IMR-90 (cell line): ENCODE measurements at regions not wholly inside any gene's neighbourhood (a gene's known extent, or its start where the extent isn't known, plus 50 kb on each side); places are given as distances from the start of the nearest gene placed in this dataset.

Experiments used
- ATAC-seq: fragments of 200-7000 bp; cut with Tn5 transposase; 2 replicates; pipeline ENCODE4 v1.9.1; 2020; ENCODE audit warnings: low read depth, mild to moderate bottlenecking, moderate library complexity
- BruUV-seq: library from RNA; stranded (reverse); fragments of 400-500 nt; replicated peaks from 2 replicates; lab custom pipeline; 2021; lab: Mats Ljungman, UMichigan
- CTCF ChIA-PET: fragments of 300-600 bp; formaldehyde crosslinking; extraction: SDS; loops from one replicate; lab custom pipeline; 2021; ENCODE audit warnings: antibody characterized with exemption; lab: Yijun Ruan, JAX
- POLR2A ChIA-PET: fragments of 300-600 bp; sonication (Branson Sonifier 250); formaldehyde crosslinking; loops from one replicate; lab custom pipeline; 2022; ENCODE audit warnings: antibody characterized with exemption; ENCODE audit not compliant: unreplicated experiment; lab: Charles Lee
- DNase-seq: peaks from one replicate; pipeline ENCODE4 v3.0.0; 2013
- H2AFZ ChIP-seq: replicated peaks from 2 replicates; pipeline ENCODE3; 2013; ENCODE audit warnings: low read length, mild to moderate bottlenecking; ENCODE audit not compliant: poor library complexity
- H2AK5ac ChIP-seq: 2 replicates; pipeline ENCODE4 v1.6.1; 2013; ENCODE audit warnings: low read depth, low read length, inconsistent platforms
- H2AK9ac ChIP-seq: replicated peaks from 2 replicates; pipeline ENCODE3; 2013; ENCODE audit warnings: mild to moderate bottlenecking, low read depth, low read length, moderate library complexity; ENCODE audit not compliant: poor library complexity
- H2BK120ac ChIP-seq: 2 replicates; pipeline ENCODE4 v1.6.1; 2013; ENCODE audit warnings: low read depth, low read length, inconsistent platforms
- H2BK15ac ChIP-seq: 3 replicates; pipeline ENCODE4 v1.6.1; 2013; ENCODE audit warnings: low read depth, low read length, inconsistent platforms
- H2BK20ac ChIP-seq: 2 replicates; pipeline ENCODE4 v1.6.1; 2013; ENCODE audit warnings: low read depth, mild to moderate bottlenecking, inconsistent platforms, low read length, moderate library complexity
- H2BK5ac ChIP-seq: 2 replicates; pipeline ENCODE4 v1.6.1; 2013; ENCODE audit warnings: mild to moderate bottlenecking, low read depth, low read length, inconsistent platforms; ENCODE audit not compliant: poor library complexity, severe bottlenecking
- H3K14ac ChIP-seq: replicated peaks from 2 replicates; pipeline ENCODE4 v1.6.1; 2013; ENCODE audit warnings: low read depth, low read length, inconsistent platforms
- H3K18ac ChIP-seq: 2 replicates; pipeline ENCODE4 v1.6.1; 2013; ENCODE audit warnings: low read depth, low read length, control low read depth
- H3K23ac ChIP-seq: 2 replicates; pipeline ENCODE4 v1.6.1; 2013; ENCODE audit warnings: low read depth, low read length, inconsistent platforms
- H3K27ac ChIP-seq: 2 replicates; pipeline ENCODE4 v1.5.1; 2013; ENCODE audit warnings: mild to moderate bottlenecking, control low read depth, low read length; ENCODE audit not compliant: insufficient read depth
- H3K27me3 ChIP-seq: 2 replicates; pipeline ENCODE4 v1.6.1; 2013; ENCODE audit warnings: low read length; ENCODE audit not compliant: control insufficient read depth, insufficient read depth
- H3K36me3 ChIP-seq: 2 replicates; pipeline ENCODE4 v1.6.1; 2013; ENCODE audit warnings: low read length, mixed read lengths; ENCODE audit not compliant: control insufficient read depth, insufficient read depth
- H3K4ac ChIP-seq: 2 replicates; pipeline ENCODE4 v1.6.1; 2013; ENCODE audit warnings: low read depth, low read length, inconsistent platforms
- H3K4me1 ChIP-seq: 2 replicates; pipeline ENCODE4 v1.6.1; 2013; ENCODE audit warnings: low read length, mixed read lengths; ENCODE audit not compliant: control insufficient read depth, insufficient read depth
- H3K4me2 ChIP-seq: 2 replicates; pipeline ENCODE4 v1.6.1; 2013; ENCODE audit warnings: low read depth, mild to moderate bottlenecking, control low read depth, low read length, moderate library complexity
- H3K4me3 ChIP-seq: 2 replicates; pipeline ENCODE4 v1.5.1; 2013; ENCODE audit warnings: low read depth, mild to moderate bottlenecking, control low read depth, low read length, moderate library complexity; ENCODE audit not compliant: insufficient read depth
- H3K56ac ChIP-seq: 2 replicates; pipeline ENCODE4 v1.6.1; 2013; ENCODE audit warnings: low read length, inconsistent platforms; ENCODE audit not compliant: insufficient read depth; ENCODE audit errors: extremely low read depth
- H3K79me1 ChIP-seq, 2 experiments: 2 replicates each; pipeline ENCODE4 v1.6.1; 2013; ENCODE audit warnings: low read length in 2 of 2, inconsistent platforms in 1 of 2, low read depth in 1 of 2
- H3K9ac ChIP-seq: 2 replicates; pipeline ENCODE4 v1.6.1; 2013; ENCODE audit warnings: low read depth, low read length, control low read depth
- H3K9me1 ChIP-seq: 2 replicates; pipeline ENCODE4 v1.6.1; 2013; ENCODE audit warnings: low read length, inconsistent platforms; ENCODE audit not compliant: insufficient read depth
- H3K9me3 ChIP-seq: 2 replicates; pipeline ENCODE4 v1.6.1; 2013; ENCODE audit warnings: low read length; ENCODE audit not compliant: control insufficient read depth, insufficient read depth
- H4K20me1 ChIP-seq: 2 replicates; pipeline ENCODE4 v1.6.1; 2013; ENCODE audit warnings: low read length, inconsistent platforms; ENCODE audit not compliant: insufficient read depth
- H4K5ac ChIP-seq: 2 replicates; pipeline ENCODE4 v1.6.1; 2013; ENCODE audit warnings: mild to moderate bottlenecking, low read depth, low read length, control low read depth
- H4K8ac ChIP-seq, 2 experiments: 2 replicates each; pipeline ENCODE4 v1.6.1; 2013; ENCODE audit warnings: low read depth in 2 of 2, low read length in 2 of 2, control low read depth in 1 of 2, inconsistent platforms in 1 of 2
- H4K91ac ChIP-seq: 2 replicates; pipeline ENCODE4 v1.6.1; 2013; ENCODE audit warnings: low read depth, low read length, inconsistent platforms; ENCODE audit not compliant: insufficient read depth
- BHLHE40 ChIP-seq: fragments of 150-350 bp; IDR thresholded peaks from 2 replicates; pipeline ENCODE4 v1.6.1; 2016; ENCODE audit warnings: mild to moderate bottlenecking, low read depth, low read length
- CEBPB ChIP-seq: IDR thresholded peaks from 2 replicates; pipeline ENCODE4 v1.6.1; 2012; ENCODE audit warnings: low read depth, low read length, improper control_type of control experiment
- CHD1 ChIP-seq: IDR thresholded peaks from 2 replicates; pipeline ENCODE4 v1.6.1; 2012; ENCODE audit warnings: low read depth, low read length, improper control_type of control experiment
- CTCF ChIP-seq: conservative IDR thresholded peaks from 2 replicates; pipeline ENCODE4 v1.5.1; 2012; ENCODE audit warnings: mild to moderate bottlenecking, low read depth, low read length, improper control_type of control experiment
- ELK1 ChIP-seq: fragments of 150-350 bp; IDR thresholded peaks from 2 replicates; pipeline ENCODE4 v1.6.1; 2016; ENCODE audit warnings: low read depth, mild to moderate bottlenecking, low read length, moderate library complexity, borderline replicate concordance
- FOS ChIP-seq: fragments of 150-350 bp; IDR thresholded peaks from 2 replicates; pipeline ENCODE4 v1.6.1; 2016; ENCODE audit warnings: low read depth, low read length
- MAFK ChIP-seq: IDR thresholded peaks from 2 replicates; pipeline ENCODE4 v1.6.1; 2012; ENCODE audit warnings: low read depth, low read length, improper control_type of control experiment
- MAZ ChIP-seq: IDR thresholded peaks from 2 replicates; pipeline ENCODE4 v1.6.1; 2012; ENCODE audit warnings: low read depth, mild to moderate bottlenecking, low read length, improper control_type of control experiment, moderate library complexity, borderline replicate concordance
- MXI1 ChIP-seq: IDR thresholded peaks from 2 replicates; pipeline ENCODE4 v1.6.1; 2012; ENCODE audit warnings: low read depth, mild to moderate bottlenecking, low read length, moderate library complexity, borderline replicate concordance
- NFE2L2 ChIP-seq: fragments of 150-350 bp; IDR thresholded peaks from 2 replicates; pipeline ENCODE4 v1.6.1; 2016; ENCODE audit warnings: low read depth, mild to moderate bottlenecking, low read length
- POLR2A ChIP-seq: IDR thresholded peaks from 2 replicates; pipeline ENCODE4 v1.6.1; 2012; ENCODE audit warnings: mild to moderate bottlenecking, low read depth, low read length
- RAD21 ChIP-seq: IDR thresholded peaks from 2 replicates; pipeline ENCODE4 v1.6.1; 2012; ENCODE audit warnings: low read length, improper control_type of control experiment
- RCOR1 ChIP-seq: IDR thresholded peaks from 2 replicates; pipeline ENCODE4 v1.6.1; 2012; ENCODE audit warnings: mild to moderate bottlenecking, low read length, improper control_type of control experiment; ENCODE audit not compliant: insufficient replicate concordance
- RFX5 ChIP-seq: IDR thresholded peaks from 2 replicates; pipeline ENCODE4 v1.8.0; 2012; ENCODE audit warnings: low read depth, mild to moderate bottlenecking, low read length, moderate library complexity
- SMC3 ChIP-seq: fragments of 150-350 bp; IDR thresholded peaks from 2 replicates; pipeline ENCODE4 v1.6.1; 2016; ENCODE audit warnings: low read depth, mild to moderate bottlenecking, antibody characterized with exemption, low read length, moderate library complexity
- USF2 ChIP-seq: fragments of 150-350 bp; IDR thresholded peaks from 2 replicates; pipeline ENCODE4 v1.6.1; 2017; ENCODE audit warnings: mild to moderate bottlenecking, antibody characterized with exemption, low read length, low read depth
- WGBS, 2 experiments: methylation state at CpG; one replicate each; pipeline versions ENCODE4 v1.1.5 to v1.1.7; 2013; ENCODE audit warnings: missing lambda C conversion rate in 2 of 2; ENCODE audit not compliant: insufficient read length in 1 of 2; ENCODE audit errors: extremely low coverage in 2 of 2; 5-methylcytosine and 5-hydroxymethylcytosine counted together
- dilution Hi-C: fragments of 300-500 bp; cut with HindIII; formaldehyde crosslinking; loops from one replicate; pipeline ENCODE4 v1.14.3; 2018; ENCODE audit warnings: low sequenced_read_pairs; ENCODE audit not compliant: unreplicated experiment
- in situ Hi-C: fragments of 300-500 bp; cut with MboI; formaldehyde crosslinking; loops from 3 replicates; pipeline ENCODE4 v1.14.3; 2019; ENCODE audit warnings: low sequenced_read_pairs, inconsistent platforms, mixed read lengths
- intact Hi-C: fragments of 100-400 bp; cut with micrococcal nuclease; formaldehyde crosslinking; loops from 2 replicates; pipeline ENCODE4 v1.10.0; 2022

DNA sequence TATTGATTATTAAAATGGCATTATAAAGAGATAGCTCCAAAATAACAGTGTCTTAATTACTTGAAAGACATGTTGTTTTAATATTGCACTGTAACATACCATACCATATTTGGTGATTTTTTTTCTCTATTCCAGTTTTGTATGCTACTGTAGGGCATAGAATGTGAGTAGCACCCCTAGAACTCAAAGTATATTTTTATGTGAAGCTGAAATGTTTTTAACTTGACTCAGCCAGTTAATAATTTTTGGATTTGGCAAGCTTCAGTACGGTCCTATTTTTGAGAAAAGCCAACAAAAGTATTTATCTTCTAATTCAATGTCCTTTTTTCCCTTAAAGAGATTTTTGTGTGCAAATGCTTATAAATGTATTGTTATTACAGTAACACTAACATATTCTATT, 593.8 kb downstream of the USP25 start:
- H3K9me1 ChIP-seq = no peaks in the 10 kb centered on the region
- H4K20me1 ChIP-seq = no peaks in the 10 kb centered on the region
- no peak overlapping the region for H2AK9ac ChIP-seq
- CTCF ChIA-PET = no interaction called here
- H3K4me2 ChIP-seq = no peak overlapping the region
- no peaks in the 10 kb centered on the region for H3K36me3 ChIP-seq
- H2AK5ac ChIP-seq = no peak overlapping the region
- TF ChIP-seq RFX5 (no peak), SMC3 (no peak), POLR2A (no peak), MAFK (no peak), MXI1 (no peak), USF2 (no peak), BHLHE40 (no peak), CTCF (no peak), ELK1 (no peak), FOS (no peak), NFE2L2 (no peak), MAZ (no peak), RCOR1 (no peak), CHD1 (no peak), RAD21 (no peak), CEBPB (no peak)
- no peak overlapping the region for H4K91ac ChIP-seq
- no CpG with 5 or more reads among the region's 1 CpG for WGBS, 2 experiments
- no peak overlapping the region for H2BK20ac ChIP-seq
- no peak overlapping the region for H2BK120ac ChIP-seq
- H4K8ac ChIP-seq = no peak overlapping the region
- no peaks in the 10 kb centered on the region for H3K79me1 ChIP-seq
- DNase-seq (peak; percentile 29), ATAC-seq (0 out of 2 replicates have a peak, but pooled peaks have one; percentile 48)
- no peak overlapping the region for H2AFZ ChIP-seq
- no peak overlapping the region for H4K5ac ChIP-seq
- no peak overlapping the region for H3K14ac ChIP-seq
- H2BK15ac ChIP-seq = no peak overlapping the region
- H3K4ac ChIP-seq = no peak overlapping the region
- H3K4me1 ChIP-seq = no peaks in the 10 kb centered on the region
- no peak overlapping the region for H3K27ac ChIP-seq
- no TSS peak for BruUV-seq
- H3K56ac ChIP-seq = no peak overlapping the region
- H3K9me3 ChIP-seq = no peaks in the 10 kb centered on the region
- no peak overlapping the region for H3K9ac ChIP-seq
- H3K4me3 ChIP-seq = no peak overlapping the region
- no peak overlapping the region for H2BK5ac ChIP-seq
- in situ Hi-C loops = no loop called here
- intact Hi-C loops = no loop called here
- no peak overlapping the region for H3K18ac ChIP-seq
- no peaks in the 10 kb centered on the region for H3K27me3 ChIP-seq
- dilution Hi-C loops = no loop called here
- H3K23ac ChIP-seq = no peak overlapping the region
- POLR2A ChIA-PET = no interaction called here
